MCF 10A (cell line): ENCODE measurements at regions not wholly inside any gene's neighbourhood (a gene's known extent, or its start where the extent isn't known, plus 50 kb on each side); places are given as distances from the start of the nearest gene placed in this dataset.

Experiments used
- BruUV-seq: library from RNA; stranded (reverse); fragments of 400-500 nt; replicated peaks from 2 replicates; lab custom pipeline; 2021; lab: Mats Ljungman, UMichigan
- CTCF ChIA-PET: fragments of 300-600 bp; sonication (Branson Sonifier 250); formaldehyde crosslinking; extraction: SDS; loops from one replicate; lab custom pipeline; 2021; ENCODE audit warnings: antibody characterized with exemption, inconsistent platforms; lab: Yijun Ruan, JAX
- POLR2A ChIA-PET: fragments of 300-600, 350-650 bp; sonication (Branson Sonifier 250); formaldehyde crosslinking; extraction: SDS; loops from one replicate; lab custom pipeline; 2020; ENCODE audit warnings: antibody characterized with exemption, inconsistent platforms; lab: Yijun Ruan, JAX
- DNase-seq: peaks from one replicate; pipeline ENCODE4 v3.0.0-alpha.2; 2018; ENCODE audit not compliant: unreplicated experiment
- H3K27ac Mint-ChIP-seq: one replicate; pipeline ENCODE4 v1.8.0; 2022; ENCODE audit warnings: mild to moderate bottlenecking, low read depth, mixed read lengths; ENCODE audit not compliant: unreplicated experiment
- H3K27me3 Mint-ChIP-seq: one replicate; pipeline ENCODE4 v1.8.0; 2022; ENCODE audit warnings: mixed read lengths; ENCODE audit not compliant: insufficient read depth, unreplicated experiment
- H3K36me3 Mint-ChIP-seq: one replicate; pipeline ENCODE4 v1.8.0; 2022; ENCODE audit warnings: mild to moderate bottlenecking, moderate library complexity, mixed read lengths; ENCODE audit not compliant: insufficient read depth, unreplicated experiment
- H3K4me1 Mint-ChIP-seq: one replicate; pipeline ENCODE4 v1.8.0; 2022; ENCODE audit warnings: mixed read lengths; ENCODE audit not compliant: insufficient read depth, unreplicated experiment
- H3K4me3 Mint-ChIP-seq: one replicate; pipeline ENCODE4 v1.8.0; 2022; ENCODE audit warnings: mild to moderate bottlenecking, moderate library complexity, mixed read lengths; ENCODE audit not compliant: unreplicated experiment
- H3K9me3 Mint-ChIP-seq: one replicate; pipeline ENCODE4 v1.8.0; 2022; ENCODE audit warnings: mixed read lengths; ENCODE audit not compliant: unreplicated experiment
- CTCF ChIP-seq: fragments of 200-600 bp; IDR thresholded peaks from one replicate; pipeline ENCODE4 v1.8.0; 2022; ENCODE audit warnings: antibody characterized with exemption, mild to moderate bottlenecking; ENCODE audit not compliant: unreplicated experiment
- intact Hi-C: fragments of 100-400 bp; cut with micrococcal nuclease; formaldehyde crosslinking; loops from 2 replicates; pipeline ENCODE4 v1.14.1; 2022

GRCh38 chr13:105087945-105088344 lies 1447.5 kb downstream of the EFNB2 start:
- TF ChIP-seq CTCF = no peak
- Mint-ChIP-seq H3K36me3 (no peaks in the 10 kb centered on the region), H3K27me3 (no peaks in the 10 kb centered on the region), H3K4me3 (no peak overlapping the region), H3K4me1 (peaks cover 7% of the 10 kb centered on the region), H3K9me3 (no peaks in the 10 kb centered on the region), H3K27ac (no peak overlapping the region)
- intact Hi-C loops = no loop called here
- ChIA-PET POLR2A (no interaction called here), CTCF (no interaction called here)
- no peak for DNase-seq
- no TSS peak for BruUV-seq

GRCh38 chr13:105084931-105085330 lies 1450.5 kb downstream of the EFNB2 start:
- intact Hi-C loops = no loop called here
- Mint-ChIP-seq H3K9me3 (no peaks in the 10 kb centered on the region), H3K4me3 (no peak overlapping the region), H3K36me3 (no peaks in the 10 kb centered on the region), H3K27me3 (no peaks in the 10 kb centered on the region), H3K27ac (no peak overlapping the region), H3K4me1 (no peaks in the 10 kb centered on the region)
- no peak for DNase-seq
- ChIA-PET POLR2A (interaction anchor here (0.6 kb wide), 1 partner anchor 170 kb away, joined by 5 read pairs; no protein-coding TSS in a partner anchor), CTCF (no interaction called here)
- BruUV-seq = no TSS peak
- no peak for TF ChIP-seq CTCF

- Mint-ChIP-seq H3K36me3 (no peaks in the 10 kb centered on the region), H3K4me1 (no peaks in the 10 kb centered on the region), H3K27ac (no peak overlapping the region), H3K9me3 (no peaks in the 10 kb centered on the region), H3K27me3 (no peaks in the 10 kb centered on the region), H3K4me3 (no peak overlapping the region)
- POLR2A ChIA-PET = no interaction called here
- TF ChIP-seq CTCF = no peak
- intact Hi-C loops = no loop called here
- DNase-seq = no peak
- CTCF ChIA-PET = interaction anchor here (0.7 kb wide), 1 partner anchor 322 kb away, joined by 3 read pairs; no protein-coding TSS in a partner anchor
- BruUV-seq = no TSS peak
These were observed 1451.5 kb downstream of the EFNB2 start for GRCh38 chr13:105083992-105084391.

- intact Hi-C loops = no loop called here
- Mint-ChIP-seq H3K27me3 (no peaks in the 10 kb centered on the region), H3K4me3 (no peak overlapping the region), H3K27ac (no peak overlapping the region), H3K4me1 (peaks cover 6% of the 10 kb centered on the region), H3K9me3 (no peaks in the 10 kb centered on the region), H3K36me3 (no peaks in the 10 kb centered on the region)
- TF ChIP-seq CTCF = no peak
- ChIA-PET POLR2A (no interaction called here), CTCF (no interaction called here)
- BruUV-seq = no TSS peak
- DNase-seq = no peak
These were observed 1460.7 kb downstream of the EFNB2 start for GRCh38 chr13:105074755-105075154.
